Right atrium auricular region (tissue), 2 donors: ENCODE measurements at regions not wholly inside any gene's neighbourhood (a gene's known extent, or its start where the extent isn't known, plus 50 kb on each side); places are given as distances from the start of the nearest gene placed in this dataset.

Source experiments
- DNase-seq: peaks from one replicate; pipeline ENCODE4 v3.0.0-alpha.2; 2019; ENCODE audit warnings: low spot score
- H3K27ac ChIP-seq, 2 donors: fragments of 200-600 bp; sonication (generic); 1 replicate in 1 of 2; 2 replicates in 1 of 2; pipeline ENCODE4 v1.5.1; 2016 to 2019
- H3K27me3 ChIP-seq, 2 donors: fragments of 200-600 bp; sonication (generic); one replicate each; pipeline versions ENCODE4 v1.5.1 to v1.6.0; 2017 to 2019
- H3K36me3 ChIP-seq: fragments of 200-600 bp; sonication (generic); one replicate; pipeline ENCODE4 v1.5.1; 2016
- H3K4me1 ChIP-seq, 2 donors: fragments of 200-600 bp; sonication (generic); one replicate each; pipeline versions ENCODE4 v1.5.1 to v1.6.0; 2017 to 2019
- H3K4me3 ChIP-seq, 2 donors: fragments of 200-600 bp; sonication (generic); 1 replicate in 1 of 2; 2 replicates in 1 of 2; pipeline ENCODE4 v1.5.1; 2017 to 2019; ENCODE audit warnings: mild to moderate bottlenecking in 1 of 2, moderate library complexity in 1 of 2
- H3K9me3 ChIP-seq, 2 donors: fragments of 200-600 bp; sonication (generic); one replicate each; pipeline ENCODE4 v1.5.1; 2019
- CTCF ChIP-seq, 2 donors: fragments of 200-600 bp; sonication (generic); IDR thresholded peaks; one replicate each; pipeline ENCODE4 v1.5.1; 2019; ENCODE audit warnings: antibody characterized with exemption in 2 of 2

- no peak for DNase-seq
- Histone ChIP-seq H3K4me3 (no peak overlapping the region), H3K9me3 (no peaks in the 10 kb centered on the region), H3K27me3 (no peaks in the 10 kb centered on the region), H3K27ac (no peak overlapping the region), H3K36me3 (no peaks in the 10 kb centered on the region), H3K4me1 (no peaks in the 10 kb centered on the region)
- TF ChIP-seq CTCF (IDR thresholded peaks at IDR 0.05): no peak
These were observed 57.4 kb upstream of the BAIAP2L1 start for GRCh38 chr7:98458090-98458875.

- H3K36me3 ChIP-seq: no peaks in the 10 kb centered on the region
- H3K4me1 ChIP-seq: no peaks in the 10 kb centered on the region
- no peak for DNase-seq
- no peak for TF ChIP-seq CTCF (IDR thresholded peaks at IDR 0.05)
- H3K27me3 ChIP-seq: no peaks in the 10 kb centered on the region
- no peak overlapping the region for H3K4me3 ChIP-seq
- no peak overlapping the region for H3K27ac ChIP-seq
- H3K9me3 ChIP-seq: peaks cover 0 to 8% of the 10 kb centered on the region in 2 donors
These were observed 56.0 kb upstream of the BAIAP2L1 start for GRCh38 chr7:98456866-98457265.

- TF ChIP-seq CTCF (IDR thresholded peaks at IDR 0.05): no peak
- Histone ChIP-seq H3K4me3 (no peak overlapping the region), H3K27ac (no peak overlapping the region), H3K27me3 (no peaks in the 10 kb centered on the region), H3K36me3 (no peaks in the 10 kb centered on the region), H3K4me1 (no peaks in the 10 kb centered on the region), H3K9me3 (peaks cover 0 to 9% of the 10 kb centered on the region in 2 donors)
- DNase-seq: no peak
These were observed 51.9 kb upstream of the BAIAP2L1 start for GRCh38 chr7:98452791-98453190.
